ENCODE measurements at regions not wholly inside any gene's neighbourhood (a gene's known extent, or its start where the extent isn't known, plus 50 kb on each side); places are given as distances from the start of the nearest gene placed in this dataset.

GRCh38 chr1:223010582-223011504, 132.2 kb downstream of the TLR5 start:
- Histone ChIP-seq H3K4me3 (ENCODE audit: low read length in 2 of 2) (no peak overlapping the region), H3K9ac (ENCODE audit: low read length in 2 of 2) (no peak overlapping the region), H3K9me3 (ENCODE audit: control insufficient read depth in 2 of 2, low read length in 2 of 2) (no peaks in the 10 kb centered on the region), H3K36me3 (ENCODE audit: control insufficient read depth in 2 of 2, insufficient read depth in 2 of 2, low read length in 2 of 2) (no peaks in the 10 kb centered on the region), H3K4me1 (ENCODE audit: control insufficient read depth, insufficient read depth, low read length) (no peaks in the 10 kb centered on the region), H3K27ac (ENCODE audit: low read length) (no peak overlapping the region), H3K27me3 (ENCODE audit: control insufficient read depth in 1 of 2, insufficient read depth in 2 of 2, low read length in 2 of 2) (no peaks in the 10 kb centered on the region)

GRCh38 chr1:223011505-223011856, 131.6 kb downstream of the TLR5 start:
- no peak overlapping the region for H3K27ac ChIP-seq (ENCODE audit: low read length)
- no peak overlapping the region for H3K9ac ChIP-seq (ENCODE audit: low read length in 2 of 2)
- no peaks in the 10 kb centered on the region for H3K27me3 ChIP-seq (ENCODE audit: control insufficient read depth in 1 of 2, insufficient read depth in 2 of 2, low read length in 2 of 2)
- no peaks in the 10 kb centered on the region for H3K4me1 ChIP-seq (ENCODE audit: control insufficient read depth, insufficient read depth, low read length)
- no peak overlapping the region for H3K4me3 ChIP-seq (ENCODE audit: low read length in 2 of 2)
- no peaks in the 10 kb centered on the region for H3K9me3 ChIP-seq (ENCODE audit: control insufficient read depth in 2 of 2, low read length in 2 of 2)
- no peaks in the 10 kb centered on the region for H3K36me3 ChIP-seq (ENCODE audit: control insufficient read depth in 2 of 2, insufficient read depth in 2 of 2, low read length in 2 of 2)

- H3K4me3 ChIP-seq (ENCODE audit: low read length in 2 of 2) = no peak overlapping the region
- H3K36me3 ChIP-seq (ENCODE audit: control insufficient read depth in 2 of 2, insufficient read depth in 2 of 2, low read length in 2 of 2) = no peaks in the 10 kb centered on the region
- no peaks in the 10 kb centered on the region for H3K4me1 ChIP-seq (ENCODE audit: control insufficient read depth, insufficient read depth, low read length)
- H3K9ac ChIP-seq (ENCODE audit: low read length in 2 of 2) = no peak overlapping the region
- no peaks in the 10 kb centered on the region for H3K27me3 ChIP-seq (ENCODE audit: control insufficient read depth in 1 of 2, insufficient read depth in 2 of 2, low read length in 2 of 2)
- no peaks in the 10 kb centered on the region for H3K9me3 ChIP-seq (ENCODE audit: control insufficient read depth in 2 of 2, low read length in 2 of 2)
- no peak overlapping the region for H3K27ac ChIP-seq (ENCODE audit: low read length)
Measured at GRCh38 chr1:223012176-223012788, 130.8 kb downstream of the TLR5 start.

- no peaks in the 10 kb centered on the region for H3K4me1 ChIP-seq (ENCODE audit: control insufficient read depth, insufficient read depth, low read length)
- no peak overlapping the region for H3K9ac ChIP-seq (ENCODE audit: low read length in 2 of 2)
- no peaks in the 10 kb centered on the region for H3K27me3 ChIP-seq (ENCODE audit: control insufficient read depth in 1 of 2, insufficient read depth in 2 of 2, low read length in 2 of 2)
- H3K4me3 ChIP-seq (ENCODE audit: low read length in 2 of 2) = no peak overlapping the region
- H3K36me3 ChIP-seq (ENCODE audit: control insufficient read depth in 2 of 2, insufficient read depth in 2 of 2, low read length in 2 of 2) = no peaks in the 10 kb centered on the region
- H3K27ac ChIP-seq (ENCODE audit: low read length) = no peak overlapping the region
- no peaks in the 10 kb centered on the region for H3K9me3 ChIP-seq (ENCODE audit: control insufficient read depth in 2 of 2, low read length in 2 of 2)
Measured at GRCh38 chr1:223012938-223013337, 130.1 kb downstream of the TLR5 start.

- Histone ChIP-seq H3K4me3 (ENCODE audit: low read length in 2 of 2) (no peak overlapping the region), H3K27ac (ENCODE audit: low read length) (no peak overlapping the region), H3K4me1 (ENCODE audit: control insufficient read depth, insufficient read depth, low read length) (no peaks in the 10 kb centered on the region), H3K9ac (ENCODE audit: low read length in 2 of 2) (no peak overlapping the region), H3K9me3 (ENCODE audit: control insufficient read depth in 2 of 2, low read length in 2 of 2) (no peaks in the 10 kb centered on the region), H3K36me3 (ENCODE audit: control insufficient read depth in 2 of 2, insufficient read depth in 2 of 2, low read length in 2 of 2) (no peaks in the 10 kb centered on the region), H3K27me3 (ENCODE audit: control insufficient read depth in 1 of 2, insufficient read depth in 2 of 2, low read length in 2 of 2) (no peaks in the 10 kb centered on the region)
Measured at GRCh38 chr1:223014142-223014873, 128.7 kb downstream of the TLR5 start.

- no peak overlapping the region for H3K9ac ChIP-seq (ENCODE audit: low read length in 2 of 2)
- H3K27ac ChIP-seq (ENCODE audit: low read length) = no peak overlapping the region
- H3K9me3 ChIP-seq (ENCODE audit: control insufficient read depth in 2 of 2, low read length in 2 of 2) = no peaks in the 10 kb centered on the region
- H3K36me3 ChIP-seq (ENCODE audit: control insufficient read depth in 2 of 2, insufficient read depth in 2 of 2, low read length in 2 of 2) = no peaks in the 10 kb centered on the region
- H3K4me1 ChIP-seq (ENCODE audit: control insufficient read depth, insufficient read depth, low read length) = no peaks in the 10 kb centered on the region
- H3K4me3 ChIP-seq (ENCODE audit: low read length in 2 of 2) = no peak overlapping the region
- no peaks in the 10 kb centered on the region for H3K27me3 ChIP-seq (ENCODE audit: control insufficient read depth in 1 of 2, insufficient read depth in 2 of 2, low read length in 2 of 2)
Measured at GRCh38 chr1:223016381-223016780, 126.7 kb downstream of the TLR5 start.

- no peak overlapping the region for H3K9ac ChIP-seq (ENCODE audit: low read length in 2 of 2)
- H3K36me3 ChIP-seq (ENCODE audit: control insufficient read depth in 2 of 2, insufficient read depth in 2 of 2, low read length in 2 of 2) = no peaks in the 10 kb centered on the region
- H3K27ac ChIP-seq (ENCODE audit: low read length) = no peak overlapping the region
- no peak overlapping the region for H3K4me3 ChIP-seq (ENCODE audit: low read length in 2 of 2)
- H3K27me3 ChIP-seq (ENCODE audit: control insufficient read depth in 1 of 2, insufficient read depth in 2 of 2, low read length in 2 of 2) = no peaks in the 10 kb centered on the region
- H3K4me1 ChIP-seq (ENCODE audit: control insufficient read depth, insufficient read depth, low read length) = no peaks in the 10 kb centered on the region
- no peaks in the 10 kb centered on the region for H3K9me3 ChIP-seq (ENCODE audit: control insufficient read depth in 2 of 2, low read length in 2 of 2)
Measured at GRCh38 chr1:223016890-223017289, 126.2 kb downstream of the TLR5 start.

- H3K27me3 ChIP-seq (ENCODE audit: control insufficient read depth in 1 of 2, insufficient read depth in 2 of 2, low read length in 2 of 2) = no peaks in the 10 kb centered on the region
- H3K27ac ChIP-seq (ENCODE audit: low read length) = no peak overlapping the region
- no peaks in the 10 kb centered on the region for H3K36me3 ChIP-seq (ENCODE audit: control insufficient read depth in 2 of 2, insufficient read depth in 2 of 2, low read length in 2 of 2)
- H3K4me3 ChIP-seq (ENCODE audit: low read length in 2 of 2) = no peak overlapping the region
- H3K9me3 ChIP-seq (ENCODE audit: control insufficient read depth in 2 of 2, low read length in 2 of 2) = no peaks in the 10 kb centered on the region
- H3K4me1 ChIP-seq (ENCODE audit: control insufficient read depth, insufficient read depth, low read length) = no peaks in the 10 kb centered on the region
- no peak overlapping the region for H3K9ac ChIP-seq (ENCODE audit: low read length in 2 of 2)
Measured at GRCh38 chr1:223017291-223017690, 125.8 kb downstream of the TLR5 start.

GRCh38 chr1:223018534-223018933, 124.5 kb downstream of the TLR5 start:
- H3K27me3 ChIP-seq (ENCODE audit: control insufficient read depth in 1 of 2, insufficient read depth in 2 of 2, low read length in 2 of 2) = no peaks in the 10 kb centered on the region
- no peak overlapping the region for H3K4me3 ChIP-seq (ENCODE audit: low read length in 2 of 2)
- no peak overlapping the region for H3K9ac ChIP-seq (ENCODE audit: low read length in 2 of 2)
- no peak overlapping the region for H3K27ac ChIP-seq (ENCODE audit: low read length)
- no peaks in the 10 kb centered on the region for H3K9me3 ChIP-seq (ENCODE audit: control insufficient read depth in 2 of 2, low read length in 2 of 2)
- H3K36me3 ChIP-seq (ENCODE audit: control insufficient read depth in 2 of 2, insufficient read depth in 2 of 2, low read length in 2 of 2) = no peaks in the 10 kb centered on the region
- no peaks in the 10 kb centered on the region for H3K4me1 ChIP-seq (ENCODE audit: control insufficient read depth, insufficient read depth, low read length)

- H3K36me3 ChIP-seq (ENCODE audit: control insufficient read depth in 2 of 2, insufficient read depth in 2 of 2, low read length in 2 of 2) = no peaks in the 10 kb centered on the region
- H3K4me1 ChIP-seq (ENCODE audit: control insufficient read depth, insufficient read depth, low read length) = no peaks in the 10 kb centered on the region
- no peaks in the 10 kb centered on the region for H3K27me3 ChIP-seq (ENCODE audit: control insufficient read depth in 1 of 2, insufficient read depth in 2 of 2, low read length in 2 of 2)
- no peaks in the 10 kb centered on the region for H3K9me3 ChIP-seq (ENCODE audit: control insufficient read depth in 2 of 2, low read length in 2 of 2)
- no peak overlapping the region for H3K27ac ChIP-seq (ENCODE audit: low read length)
- no peak overlapping the region for H3K4me3 ChIP-seq (ENCODE audit: low read length in 2 of 2)
- H3K9ac ChIP-seq (ENCODE audit: low read length in 2 of 2) = no peak overlapping the region
Measured at GRCh38 chr1:223019256-223019655, 123.8 kb downstream of the TLR5 start.

All from stomach smooth muscle (tissue), 2 donors.